HAP-1 (cell line): ENCODE measurements at regions not wholly inside any gene's neighbourhood (a gene's known extent, or its start where the extent isn't known, plus 50 kb on each side); places are given as distances from the start of the nearest gene placed in this dataset.
"Not testable (repeated sequence)": the region's sequence is repeated elsewhere in the genome, so short reads cannot be mapped to it uniquely, and the experiment has no call there.

ENCODE experiments used
- DNase-seq, 2 experiments: peaks; one replicate each; pipeline ENCODE4 v3.0.0-alpha.2; 2016 to 2020; ENCODE audit warnings: low spot score in 2 of 2
- H3K27me3 ChIP-seq: fragments of 250-450 bp; sonication (Bioruptor Pico); 2 replicates; pipeline ENCODE4 v1.5.1; 2020; ENCODE audit warnings: low read depth, mild to moderate bottlenecking, moderate library complexity
- H3K36me3 ChIP-seq: fragments of 250-450 bp; sonication (Bioruptor Pico); replicated peaks from 2 replicates; pipeline ENCODE4 v1.5.1; 2020; ENCODE audit warnings: mild to moderate bottlenecking
- H3K4me1 ChIP-seq: fragments of 250-450 bp; sonication (Bioruptor Pico); 2 replicates; pipeline ENCODE4 v1.5.1; 2020; ENCODE audit warnings: mild to moderate bottlenecking
- H3K4me3 ChIP-seq: fragments of 250-450 bp; sonication (Bioruptor Pico); 2 replicates; pipeline ENCODE4 v1.5.1; 2020; ENCODE audit warnings: mild to moderate bottlenecking, moderate library complexity
- H3K9me3 ChIP-seq: fragments of 250-450 bp; sonication (Bioruptor Pico); 2 replicates; pipeline ENCODE4 v1.5.1; 2020; ENCODE audit warnings: mild to moderate bottlenecking, moderate library complexity
- in situ Hi-C: fragments of 300-500 bp; cut with MboI; formaldehyde crosslinking; loops from 3 replicates; pipeline ENCODE4 v1.14.3; 2020; ENCODE audit warnings: low sequenced_read_pairs, inconsistent platforms, mixed read lengths

DNA sequence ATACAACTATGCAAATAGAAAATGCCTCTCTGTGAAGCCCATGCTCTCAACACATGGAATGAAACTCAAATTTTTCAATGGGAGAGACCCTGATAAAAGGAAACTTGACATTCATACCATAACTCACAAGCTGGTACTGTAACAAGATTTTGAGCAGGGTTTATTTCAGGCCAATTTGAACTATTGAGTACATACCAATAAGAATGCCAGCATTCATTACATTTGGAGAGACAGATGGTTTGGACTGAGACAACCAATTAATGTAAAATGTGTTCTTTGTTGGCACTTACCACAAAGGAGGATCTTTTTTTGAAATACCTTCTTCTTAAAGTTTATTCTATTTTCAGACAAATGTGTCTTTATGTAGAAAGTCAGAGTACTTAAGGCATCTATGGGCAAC is 1357.0 kb upstream of the GOT2 start:
- H3K9me3 ChIP-seq, result no peaks in the 10 kb centered on the region
- DNase-seq, result no peak
- H3K36me3 ChIP-seq, result no peaks in the 10 kb centered on the region
- no peaks in the 10 kb centered on the region for H3K4me1 ChIP-seq
- H3K4me3 ChIP-seq, result no peak overlapping the region
- in situ Hi-C loops, result no loop called here
- H3K27me3 ChIP-seq, result no peaks in the 10 kb centered on the region

DNA sequence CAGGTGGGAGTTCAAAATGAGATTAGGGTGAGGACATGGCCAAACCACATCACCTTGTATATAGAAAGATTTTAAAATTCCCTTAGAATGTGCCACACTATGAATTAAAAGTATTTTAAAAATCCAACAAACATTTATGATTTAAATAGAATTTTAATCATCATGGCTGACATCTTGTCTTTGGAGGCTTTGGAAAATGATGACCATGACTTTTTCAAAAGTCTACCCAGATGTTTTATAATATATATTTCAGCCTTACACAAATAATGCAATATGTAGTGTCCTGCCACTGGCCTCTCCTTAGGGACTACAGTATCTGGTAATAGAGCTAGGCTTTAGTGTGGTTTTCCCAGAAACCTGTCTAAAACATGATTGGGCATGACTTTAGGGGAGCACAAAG is 1353.4 kb upstream of the GOT2 start:
- in situ Hi-C loops, result no loop called here
- Histone ChIP-seq H3K9me3 (no peaks in the 10 kb centered on the region), H3K4me1 (no peaks in the 10 kb centered on the region), H3K27me3 (no peaks in the 10 kb centered on the region), H3K4me3 (no peak overlapping the region), H3K36me3 (no peaks in the 10 kb centered on the region)
- DNase-seq, result no peak

DNA sequence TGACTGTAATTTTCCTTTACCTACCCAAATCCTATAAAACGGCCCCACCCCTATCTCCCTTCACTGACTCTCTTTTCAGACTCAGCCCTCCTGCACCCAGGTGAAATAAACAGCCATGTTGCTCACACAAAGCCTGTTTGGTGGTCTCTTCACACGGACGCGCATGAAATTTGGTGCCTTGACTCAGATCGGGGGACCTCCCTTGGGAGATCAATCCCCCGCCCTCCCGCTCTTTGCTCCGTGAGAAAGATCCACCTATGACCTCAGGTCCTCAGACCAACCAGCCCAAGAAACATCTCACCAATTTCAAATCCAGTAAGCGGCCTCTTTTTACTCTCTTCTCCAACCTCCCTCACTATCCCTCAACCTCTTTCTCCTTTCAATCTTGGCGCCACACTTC is 1344.7 kb upstream of the GOT2 start:
- H3K36me3 ChIP-seq, H3K4me3 ChIP-seq, in situ Hi-C loops, H3K4me1 ChIP-seq, H3K27me3 ChIP-seq, H3K9me3 ChIP-seq, DNase-seq: not testable (repeated sequence)

DNA sequence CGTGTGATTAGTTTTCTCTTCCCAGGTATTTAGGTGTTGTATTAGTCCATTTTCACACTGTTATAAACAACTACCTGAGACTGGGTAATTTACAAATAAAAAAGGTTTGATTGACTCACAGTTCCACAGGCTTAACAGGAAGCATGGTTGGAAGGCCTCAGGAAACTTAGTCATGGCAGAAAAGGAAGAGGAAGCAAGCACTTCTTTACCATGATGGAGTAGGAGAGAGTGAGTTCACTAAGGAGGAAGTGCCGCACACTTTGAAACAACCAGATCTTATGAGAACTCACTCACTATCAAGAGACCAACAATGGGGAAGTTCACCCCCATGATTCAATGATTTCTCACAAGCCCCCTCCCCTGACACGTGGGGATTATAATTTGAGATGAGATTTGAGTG is 1343.7 kb upstream of the GOT2 start:
- in situ Hi-C loops, result no loop called here
- H3K4me3 ChIP-seq, result no peak overlapping the region
- DNase-seq, result no peak
- no peaks in the 10 kb centered on the region for H3K27me3 ChIP-seq
- no peaks in the 10 kb centered on the region for H3K36me3 ChIP-seq
- H3K9me3 ChIP-seq, result no peaks in the 10 kb centered on the region
- H3K4me1 ChIP-seq, result no peaks in the 10 kb centered on the region

DNA sequence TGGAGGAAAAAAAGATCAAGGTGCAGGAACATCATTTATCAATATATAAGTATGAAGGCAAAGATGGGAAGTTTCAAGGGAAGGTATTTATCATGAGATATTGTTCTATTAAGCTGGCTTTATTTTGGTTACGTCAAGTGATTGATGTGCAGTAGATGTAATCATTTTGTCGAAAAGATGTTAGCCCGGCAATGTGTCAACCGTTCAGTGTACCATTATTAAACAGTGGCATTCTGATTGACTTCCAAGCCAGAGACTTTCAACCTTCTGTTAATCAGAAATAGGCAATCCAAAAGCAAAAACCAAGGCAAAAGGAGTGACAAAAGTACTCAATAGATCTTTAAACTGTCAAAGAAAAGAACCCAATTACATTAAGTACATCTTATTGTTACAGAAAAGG is 1340.3 kb upstream of the GOT2 start:
- Histone ChIP-seq H3K27me3 (no peaks in the 10 kb centered on the region), H3K9me3 (no peaks in the 10 kb centered on the region), H3K36me3 (no peaks in the 10 kb centered on the region), H3K4me3 (no peak overlapping the region), H3K4me1 (no peaks in the 10 kb centered on the region)
- in situ Hi-C loops, result no loop called here
- no peak for DNase-seq

DNA sequence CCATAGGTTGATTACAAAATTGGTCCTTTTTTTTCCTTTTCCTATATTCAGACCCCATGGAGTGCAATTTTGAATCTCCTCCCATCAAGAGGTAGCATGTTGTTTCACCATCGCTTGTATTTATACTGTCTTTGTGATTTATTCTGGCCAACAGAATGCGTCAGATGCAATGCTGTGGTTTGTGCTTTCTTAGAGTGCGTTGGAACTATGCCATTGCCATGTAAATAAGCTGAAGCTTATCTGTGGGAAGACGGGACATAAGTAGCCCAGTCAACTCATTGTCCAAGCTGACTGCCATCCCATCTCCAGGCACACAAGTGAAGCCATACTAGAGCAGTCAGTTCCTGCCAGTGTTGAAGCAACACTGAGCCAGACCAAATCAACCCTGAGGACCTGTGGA is 1339.3 kb upstream of the GOT2 start:
- DNase-seq, result no peak
- Histone ChIP-seq H3K27me3 (no peaks in the 10 kb centered on the region), H3K4me3 (no peak overlapping the region), H3K36me3 (no peaks in the 10 kb centered on the region), H3K4me1 (no peaks in the 10 kb centered on the region), H3K9me3 (no peaks in the 10 kb centered on the region)
- in situ Hi-C loops, result no loop called here

DNA sequence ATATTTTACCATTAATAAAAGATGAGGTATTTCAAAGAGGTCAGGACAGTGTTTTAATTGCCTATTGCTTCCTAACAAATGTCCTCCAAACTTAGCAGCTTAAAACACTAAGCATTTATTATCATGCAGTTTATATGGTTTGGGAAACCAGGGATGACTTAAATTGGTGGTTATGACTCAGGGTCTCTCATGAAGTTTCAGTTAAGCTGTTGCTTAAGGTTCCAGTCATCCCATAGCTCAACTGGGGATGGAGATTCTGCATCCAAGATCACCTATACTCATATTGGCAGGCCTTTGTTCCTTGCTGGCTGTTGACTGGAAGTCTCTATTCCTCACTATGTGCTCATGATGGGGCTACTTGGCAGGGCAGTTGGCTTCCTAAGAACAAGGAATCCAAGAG is 1329.9 kb upstream of the GOT2 start:
- no peaks in the 10 kb centered on the region for H3K4me1 ChIP-seq
- H3K27me3 ChIP-seq, result no peaks in the 10 kb centered on the region
- H3K4me3 ChIP-seq, result no peak overlapping the region
- in situ Hi-C loops, result no loop called here
- H3K36me3 ChIP-seq, result no peaks in the 10 kb centered on the region
- no peaks in the 10 kb centered on the region for H3K9me3 ChIP-seq
- DNase-seq, result no peak

DNA sequence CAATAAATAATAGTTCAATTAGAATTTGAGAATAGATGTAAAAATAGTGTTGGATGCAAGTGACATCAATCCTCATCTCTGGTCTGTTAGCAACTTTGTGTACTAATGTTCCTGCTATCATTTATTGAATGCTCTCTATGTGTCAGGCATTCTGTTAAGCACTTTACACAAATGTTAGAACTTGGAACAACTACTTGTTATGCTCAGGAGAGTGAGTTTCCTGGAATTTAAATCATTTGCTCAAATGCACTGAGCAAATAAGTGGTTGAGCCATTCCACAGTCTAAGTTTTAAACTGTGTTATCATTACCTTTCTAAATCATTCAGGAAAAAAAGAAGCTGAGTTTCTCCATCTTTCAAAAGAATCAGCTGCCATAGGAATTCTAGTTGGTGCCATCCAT is 1327.3 kb upstream of the GOT2 start:
- Histone ChIP-seq H3K4me3 (no peak overlapping the region), H3K36me3 (no peaks in the 10 kb centered on the region), H3K4me1 (no peaks in the 10 kb centered on the region), H3K9me3 (no peaks in the 10 kb centered on the region), H3K27me3 (no peaks in the 10 kb centered on the region)
- no peak for DNase-seq
- in situ Hi-C loops, result no loop called here

DNA sequence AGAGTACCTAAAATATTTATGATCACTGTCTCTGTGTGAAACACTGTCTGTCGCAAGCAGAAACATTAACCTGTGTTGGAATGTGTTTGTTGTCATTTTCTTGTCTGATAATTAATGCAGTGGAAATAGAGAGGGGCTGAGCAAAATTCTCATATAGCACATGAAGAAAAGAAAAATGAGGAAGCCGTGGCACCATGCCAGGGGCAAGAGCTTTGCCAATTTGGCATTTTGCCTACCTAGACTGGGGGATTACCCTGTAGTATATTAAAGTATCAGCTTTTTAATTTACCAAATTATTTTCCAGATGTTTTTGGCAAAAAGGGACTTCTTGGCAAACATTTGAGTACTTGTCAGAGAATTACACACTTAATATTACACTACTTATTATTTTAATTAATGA is 1326.6 kb upstream of the GOT2 start:
- no peak for DNase-seq
- no peaks in the 10 kb centered on the region for H3K4me1 ChIP-seq
- H3K9me3 ChIP-seq, result no peaks in the 10 kb centered on the region
- in situ Hi-C loops, result no loop called here
- no peaks in the 10 kb centered on the region for H3K27me3 ChIP-seq
- H3K36me3 ChIP-seq, result no peaks in the 10 kb centered on the region
- no peak overlapping the region for H3K4me3 ChIP-seq

DNA sequence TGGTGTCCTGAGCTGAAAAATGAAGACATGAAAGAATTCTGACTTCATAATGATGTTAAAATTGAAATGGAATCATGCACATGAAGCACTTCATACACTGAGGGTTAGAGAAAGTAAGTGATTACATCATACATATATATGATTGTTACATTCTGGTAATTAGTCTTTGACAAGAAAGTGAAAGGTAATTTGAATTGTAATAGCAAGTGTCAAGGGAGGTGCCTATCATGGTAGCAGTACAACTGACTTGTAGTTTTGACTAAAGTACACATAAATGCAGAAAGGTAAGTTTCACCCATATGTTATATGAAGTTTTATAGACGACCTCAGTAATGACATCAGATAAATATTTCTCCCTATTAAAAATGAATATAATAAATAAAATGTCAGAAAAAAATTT is 1325.0 kb upstream of the GOT2 start:
- H3K4me1 ChIP-seq, result no peaks in the 10 kb centered on the region
- no peaks in the 10 kb centered on the region for H3K27me3 ChIP-seq
- H3K36me3 ChIP-seq, result no peaks in the 10 kb centered on the region
- no peaks in the 10 kb centered on the region for H3K9me3 ChIP-seq
- in situ Hi-C loops, result no loop called here
- no peak overlapping the region for H3K4me3 ChIP-seq
- no peak for DNase-seq

DNA sequence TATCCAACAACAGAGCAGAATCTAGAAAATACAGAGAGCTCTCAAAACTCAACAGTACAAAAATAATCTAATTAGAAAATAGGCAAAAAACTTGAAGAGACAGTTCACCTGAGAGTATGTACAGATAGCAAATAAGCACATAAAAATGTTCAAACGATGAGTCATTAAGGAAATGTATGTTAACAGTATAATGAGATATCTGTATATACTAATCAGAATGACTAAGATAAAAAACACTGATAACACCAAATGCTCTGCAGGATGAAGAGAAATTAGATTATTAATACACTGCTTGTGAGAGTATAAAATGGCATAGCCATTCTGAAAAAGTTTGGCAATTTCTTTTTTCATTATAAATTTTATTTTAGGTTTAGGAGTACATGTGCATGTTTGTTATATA is 1307.6 kb upstream of the GOT2 start:
- Histone ChIP-seq H3K9me3 (no peaks in the 10 kb centered on the region), H3K36me3 (no peaks in the 10 kb centered on the region), H3K4me1 (no peaks in the 10 kb centered on the region), H3K4me3 (no peak overlapping the region), H3K27me3 (no peaks in the 10 kb centered on the region)
- in situ Hi-C loops, result no loop called here
- no peak for DNase-seq

DNA sequence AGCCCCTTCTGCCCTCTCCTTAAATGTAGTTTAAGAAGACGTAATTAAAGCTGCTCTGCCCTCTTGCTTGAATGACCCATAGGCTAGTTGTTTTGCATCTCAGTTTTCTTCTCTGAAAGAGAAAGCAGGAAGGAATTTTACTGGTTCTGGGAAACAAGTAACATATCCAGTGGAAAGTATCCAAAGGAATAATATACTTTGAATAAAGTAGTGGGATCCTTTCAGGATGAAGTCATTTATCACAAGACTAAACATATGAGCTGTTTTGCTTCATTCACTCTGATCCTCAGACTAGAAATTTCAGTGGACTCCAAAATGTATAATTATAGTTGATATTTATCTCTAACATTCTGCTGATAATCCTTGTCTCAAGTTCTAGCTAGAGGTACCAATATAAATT is 1297.6 kb upstream of the GOT2 start:
- no peaks in the 10 kb centered on the region for H3K4me1 ChIP-seq
- no peak overlapping the region for H3K4me3 ChIP-seq
- in situ Hi-C loops, result no loop called here
- DNase-seq, result no peak
- H3K9me3 ChIP-seq, result no peaks in the 10 kb centered on the region
- H3K27me3 ChIP-seq, result no peaks in the 10 kb centered on the region
- H3K36me3 ChIP-seq, result no peaks in the 10 kb centered on the region

DNA sequence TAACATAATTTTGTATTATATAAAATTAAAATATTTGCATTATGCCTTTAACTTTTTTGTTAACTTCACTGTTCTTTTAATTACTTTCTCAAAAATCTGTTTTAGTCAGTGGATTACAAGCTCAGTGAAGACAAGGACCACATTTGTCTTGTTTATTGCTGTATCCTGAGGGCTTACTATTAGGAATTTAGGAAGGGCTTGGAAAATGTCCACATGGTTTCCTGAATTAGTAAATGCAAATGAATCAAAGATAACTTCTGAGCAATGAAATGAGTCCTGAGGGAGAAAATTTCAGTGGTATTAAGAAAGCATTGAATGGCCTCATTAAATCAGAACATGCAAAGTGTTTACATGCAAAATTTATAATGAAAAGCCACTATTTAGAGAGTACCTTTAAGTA is 1293.2 kb upstream of the GOT2 start:
- Histone ChIP-seq H3K4me3 (no peak overlapping the region), H3K36me3 (no peaks in the 10 kb centered on the region)
- in situ Hi-C loops, result no loop called here

DNA sequence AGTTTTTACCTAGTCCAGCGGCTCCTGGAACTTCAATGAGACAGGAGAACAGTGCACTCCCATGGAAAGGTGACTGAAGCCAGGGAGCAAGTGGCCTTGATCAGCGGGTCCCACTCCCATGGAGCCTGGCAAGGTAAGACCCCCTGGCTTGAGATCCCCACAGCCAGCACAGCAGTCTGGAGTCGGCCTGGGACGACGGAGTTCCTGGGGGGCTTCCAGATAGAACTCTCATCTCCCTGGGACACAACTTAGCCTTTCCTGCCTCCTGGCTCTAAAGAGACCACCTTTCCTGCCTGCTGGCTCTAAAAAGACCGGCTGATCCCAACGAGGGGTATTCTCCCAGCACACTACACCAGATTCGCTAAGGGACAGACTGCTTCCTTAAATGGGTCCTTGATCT is 1279.0 kb upstream of the GOT2 start:
- Histone ChIP-seq H3K4me1 (no peaks in the 10 kb centered on the region), H3K27me3 (no peaks in the 10 kb centered on the region), H3K36me3 (no peaks in the 10 kb centered on the region), H3K9me3 (no peaks in the 10 kb centered on the region), H3K4me3 (no peak overlapping the region)
- DNase-seq, result no peak
- in situ Hi-C loops, result no loop called here

More for the DNA sequence above, 1293.2 kb upstream of the GOT2 start:
- DNase-seq, result no peak
- no peaks in the 10 kb centered on the region for H3K27me3 ChIP-seq
- no peaks in the 10 kb centered on the region for H3K9me3 ChIP-seq
- H3K4me1 ChIP-seq, result no peaks in the 10 kb centered on the region

DNA sequence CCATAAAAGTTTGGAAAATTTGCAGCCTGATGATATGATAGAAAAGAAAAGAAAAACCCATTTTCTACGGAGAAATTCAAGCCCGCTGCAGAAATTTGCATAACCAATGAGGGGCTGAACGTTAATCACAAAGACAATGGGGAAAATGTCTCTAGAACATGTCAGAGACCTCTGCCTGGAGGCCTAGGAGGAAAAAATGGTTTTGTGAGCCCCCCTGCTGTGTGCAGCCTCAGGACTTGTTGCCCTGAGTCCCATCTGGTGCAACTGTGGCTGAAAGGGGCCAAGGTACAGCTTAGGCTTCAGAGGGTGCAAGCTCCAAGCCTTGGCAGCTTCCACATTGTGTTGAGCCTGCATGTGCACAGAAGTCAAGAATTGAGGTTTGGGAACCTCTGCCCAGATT is 1267.4 kb upstream of the GOT2 start:
- Histone ChIP-seq H3K36me3 (no peaks in the 10 kb centered on the region), H3K27me3 (no peaks in the 10 kb centered on the region), H3K4me1 (no peaks in the 10 kb centered on the region; the same call in 1 of the 2 replicates), H3K9me3 (no peaks in the 10 kb centered on the region), H3K4me3 (no peak overlapping the region)
- in situ Hi-C loops, result no loop called here
- no peak for DNase-seq
